ENCODE measurements at regions not wholly inside any gene's neighbourhood (a gene's known extent, or its start where the extent isn't known, plus 50 kb on each side); places are given as distances from the start of the nearest gene placed in this dataset.

- DNase-seq, result no peak
- no peak overlapping the region for H3K4me3 Mint-ChIP-seq
- intact Hi-C loops (cut with micrococcal nuclease), result no loop called here
- CTCF ChIA-PET, result no interaction called here
- POLR2A ChIA-PET, result no interaction called here
- peaks cover 21% of the 10 kb centered on the region for H3K4me1 Mint-ChIP-seq (ENCODE audit: low read depth)
- no peak overlapping the region for H3K27ac Mint-ChIP-seq
- no peaks in the 10 kb centered on the region for H3K36me3 Mint-ChIP-seq
- no peaks in the 10 kb centered on the region for H3K9me3 Mint-ChIP-seq
- no peaks in the 10 kb centered on the region for H3K27me3 Mint-ChIP-seq
Observed at GRCh38 chr2:12269041-12269972, 447.4 kb upstream of the TRIB2 start.

- H3K27ac Mint-ChIP-seq, result no peak overlapping the region
- no peak overlapping the region for H3K4me3 Mint-ChIP-seq
Observed at GRCh38 chr2:12270876-12271588, 445.7 kb upstream of the TRIB2 start.

GRCh38 chr2:12271589-12271984 is 445.1 kb upstream of the TRIB2 start:
- intact Hi-C loops (cut with micrococcal nuclease), result loop anchor here (1.0 to 5.0 kb wide), 3 partner anchors 23 to 446 kb away; partner anchors contain the start of gene TRIB2
- POLR2A ChIA-PET, result interaction anchor here (2.0 kb wide), 1 partner anchor 22 kb away, joined by 13 read pairs; no protein-coding TSS in a partner anchor
- peaks cover 12% of the 10 kb centered on the region for H3K4me1 Mint-ChIP-seq (ENCODE audit: low read depth)
- H3K27me3 Mint-ChIP-seq, result no peaks in the 10 kb centered on the region
- no peaks in the 10 kb centered on the region for H3K9me3 Mint-ChIP-seq
- CTCF ChIA-PET, result interaction anchor here (1.0 to 2.4 kb wide), 4 partner anchors 22 to 445 kb away, joined by 3 to 9 read pairs (median 4); partner anchors contain the start of gene TRIB2
- DNase-seq, result no peak
- H3K27ac Mint-ChIP-seq, result no peak overlapping the region
- H3K4me3 Mint-ChIP-seq, result no peak overlapping the region
- no peaks in the 10 kb centered on the region for H3K36me3 Mint-ChIP-seq

More at GRCh38 chr2:12270876-12271588, 445.7 kb upstream of the TRIB2 start:
- H3K4me1 Mint-ChIP-seq (ENCODE audit: low read depth), result peaks cover 12% of the 10 kb centered on the region
- DNase-seq, result peak; percentile 63
- no peaks in the 10 kb centered on the region for H3K36me3 Mint-ChIP-seq
- POLR2A ChIA-PET, result interaction anchor here (2.0 kb wide), 1 partner anchor 23 kb away, joined by 13 read pairs; no protein-coding TSS in a partner anchor
- CTCF ChIA-PET, result interaction anchor here (1.0 to 2.4 kb wide), 4 partner anchors 23 to 445 kb away, joined by 3 to 9 read pairs (median 4); partner anchors contain the start of gene TRIB2
- intact Hi-C loops (cut with micrococcal nuclease), result loop anchor here (1.0 to 5.0 kb wide), 3 partner anchors 23 to 446 kb away; partner anchors contain the start of gene TRIB2
- H3K9me3 Mint-ChIP-seq, result no peaks in the 10 kb centered on the region
- no peaks in the 10 kb centered on the region for H3K27me3 Mint-ChIP-seq

GRCh38 chr2:12273111-12273510 is 443.6 kb upstream of the TRIB2 start:
- POLR2A ChIA-PET, result no interaction called here
- intact Hi-C loops (cut with micrococcal nuclease), result loop anchor here (5.0 kb wide), 2 partner anchors 96 to 444 kb away; partner anchors contain the start of gene TRIB2
- H3K36me3 Mint-ChIP-seq, result no peaks in the 10 kb centered on the region

GRCh38 chr2:12274591-12274990 is 442.1 kb upstream of the TRIB2 start:
- Mint-ChIP-seq H3K27me3 (peaks cover 2% of the 10 kb centered on the region), H3K9me3 (no peaks in the 10 kb centered on the region), H3K4me1 (ENCODE audit: low read depth) (peaks cover 12% of the 10 kb centered on the region), H3K4me3 (no peak overlapping the region), H3K27ac (no peak overlapping the region), H3K36me3 (no peaks in the 10 kb centered on the region)
- ChIA-PET CTCF (no interaction called here), POLR2A (no interaction called here)
- no peak for DNase-seq
- intact Hi-C loops (cut with micrococcal nuclease), result loop anchor here (5.0 kb wide), 2 partner anchors 97 to 443 kb away; partner anchors contain the start of gene TRIB2

More at GRCh38 chr2:12273111-12273510, 443.6 kb upstream of the TRIB2 start:
- no peak overlapping the region for H3K4me3 Mint-ChIP-seq
- DNase-seq, result no peak
- H3K9me3 Mint-ChIP-seq, result no peaks in the 10 kb centered on the region
- H3K27ac Mint-ChIP-seq, result no peak overlapping the region
- H3K4me1 Mint-ChIP-seq (ENCODE audit: low read depth), result peaks cover 12% of the 10 kb centered on the region
- peaks cover 2% of the 10 kb centered on the region for H3K27me3 Mint-ChIP-seq
- CTCF ChIA-PET, result interaction anchor here (0.6 kb wide), 1 partner anchor 658 kb away, joined by 3 read pairs; no protein-coding TSS in a partner anchor

- Mint-ChIP-seq H3K4me3 (no peak overlapping the region), H3K27me3 (peaks cover 4% of the 10 kb centered on the region), H3K36me3 (no peaks in the 10 kb centered on the region), H3K9me3 (no peaks in the 10 kb centered on the region), H3K4me1 (ENCODE audit: low read depth) (no peaks in the 10 kb centered on the region), H3K27ac (no peak overlapping the region)
- DNase-seq, result no peak
- intact Hi-C loops (cut with micrococcal nuclease), result no loop called here
- POLR2A ChIA-PET, result no interaction called here
- CTCF ChIA-PET, result no interaction called here
Observed at GRCh38 chr2:12277241-12278034, 439.3 kb upstream of the TRIB2 start.

GRCh38 chr2:12278217-12278750 is 438.5 kb upstream of the TRIB2 start:
- Mint-ChIP-seq H3K4me3 (no peak overlapping the region), H3K9me3 (no peaks in the 10 kb centered on the region), H3K4me1 (ENCODE audit: low read depth) (no peaks in the 10 kb centered on the region), H3K36me3 (no peaks in the 10 kb centered on the region), H3K27me3 (peaks cover 4% of the 10 kb centered on the region), H3K27ac (no peak overlapping the region)
- ChIA-PET POLR2A (no interaction called here), CTCF (no interaction called here)
- intact Hi-C loops (cut with micrococcal nuclease), result no loop called here
- DNase-seq, result no peak

GRCh38 chr2:12282780-12283695 is 433.7 kb upstream of the TRIB2 start:
- Mint-ChIP-seq H3K36me3 (no peaks in the 10 kb centered on the region), H3K4me3 (no peak overlapping the region), H3K9me3 (no peaks in the 10 kb centered on the region), H3K4me1 (ENCODE audit: low read depth) (peaks cover 12% of the 10 kb centered on the region), H3K27ac (no peak overlapping the region), H3K27me3 (peaks cover 9% of the 10 kb centered on the region)
- ChIA-PET CTCF (no interaction called here), POLR2A (no interaction called here)
- no peak for DNase-seq
- intact Hi-C loops (cut with micrococcal nuclease), result no loop called here

GRCh38 chr2:12284037-12284436 is 432.7 kb upstream of the TRIB2 start:
- peaks cover 12% of the 10 kb centered on the region for H3K27me3 Mint-ChIP-seq
- H3K9me3 Mint-ChIP-seq, result no peaks in the 10 kb centered on the region
- POLR2A ChIA-PET, result no interaction called here
- DNase-seq, result no peak
- H3K4me1 Mint-ChIP-seq (ENCODE audit: low read depth), result peaks cover 12% of the 10 kb centered on the region
- H3K27ac Mint-ChIP-seq, result no peak overlapping the region
- CTCF ChIA-PET, result no interaction called here
- intact Hi-C loops (cut with micrococcal nuclease), result loop anchor here (1.0 kb wide), 1 partner anchor 10 kb away; no protein-coding TSS in a partner anchor
- no peak overlapping the region for H3K4me3 Mint-ChIP-seq
- no peaks in the 10 kb centered on the region for H3K36me3 Mint-ChIP-seq

GRCh38 chr2:12284487-12284886 is 432.2 kb upstream of the TRIB2 start:
- Mint-ChIP-seq H3K36me3 (no peaks in the 10 kb centered on the region), H3K9me3 (no peaks in the 10 kb centered on the region), H3K27ac (no peak overlapping the region), H3K27me3 (peaks cover 13% of the 10 kb centered on the region), H3K4me1 (ENCODE audit: low read depth) (peaks cover 12% of the 10 kb centered on the region), H3K4me3 (no peak overlapping the region)
- intact Hi-C loops (cut with micrococcal nuclease), result loop anchor here (1.0 kb wide), 1 partner anchor 10 kb away; no protein-coding TSS in a partner anchor
- DNase-seq, result no peak
- CTCF ChIA-PET, result no interaction called here
- POLR2A ChIA-PET, result no interaction called here

Data from activated CD4-positive, alpha-beta memory T cell treated with anti-CD3 and anti-CD28 coated beads for 36 hours (primary cell).